GM12892 (cell line): ENCODE measurements at regions not wholly inside any gene's neighbourhood (a gene's known extent, or its start where the extent isn't known, plus 50 kb on each side); places are given as distances from the start of the nearest gene placed in this dataset.

Experiments
- POLR2A ChIP-seq: IDR thresholded peaks from 2 replicates; pipeline ENCODE4 v1.6.1; 2011; ENCODE audit warnings: low read depth, low read length, control low read depth
- POLR2AphosphoS5 ChIP-seq: IDR thresholded peaks from 2 replicates; pipeline ENCODE4 v1.6.1; 2011; ENCODE audit warnings: low read depth, low read length, control low read depth

DNA sequence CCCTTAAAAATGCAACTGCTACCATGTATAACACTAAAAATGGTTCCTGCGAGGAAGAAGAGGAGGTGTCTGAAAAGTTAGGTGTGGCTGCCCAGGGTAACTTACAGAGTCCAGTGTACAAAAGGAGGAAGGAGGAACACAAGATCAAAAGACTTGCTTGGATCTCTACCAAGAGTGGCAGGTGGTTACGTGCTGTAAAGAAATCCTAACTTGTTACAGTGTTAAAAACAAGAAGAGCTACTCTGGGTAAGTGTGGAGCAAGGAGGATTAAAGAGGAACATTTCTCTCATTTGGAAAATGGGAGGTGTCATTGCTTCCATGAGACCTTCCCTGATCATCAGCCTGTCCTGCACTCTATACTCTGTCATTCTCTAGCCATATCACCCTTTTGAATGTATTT lies 242.0 kb downstream of the PTTG2 start:
- TF ChIP-seq POLR2A, result no peak
- no peak for TF ChIP-seq POLR2AphosphoS5
